CD4-positive, alpha-beta T cell treated with Interleukin-4 for 4 hours (primary cell): ENCODE measurements at regions not wholly inside any gene's neighbourhood (a gene's known extent, or its start where the extent isn't known, plus 50 kb on each side); places are given as distances from the start of the nearest gene placed in this dataset.

Source experiments
- DNase-seq: peaks from one replicate; pipeline ENCODE4 v3.0.0-alpha.2; 2020

GRCh38 chr15:85986116-85986515 is 93.6 kb upstream of the AGBL1 start:
- no peak for DNase-seq

- DNase-seq, result no peak
Measured at GRCh38 chr15:85986741-85987140, 92.9 kb upstream of the AGBL1 start.

GRCh38 chr15:85988741-85989140 is 90.9 kb upstream of the AGBL1 start:
- DNase-seq, result no peak

- DNase-seq, result no peak
Measured at GRCh38 chr15:85992224-85992623, 87.4 kb upstream of the AGBL1 start.

- no peak for DNase-seq
Measured at GRCh38 chr15:85993116-85993515, 86.6 kb upstream of the AGBL1 start.

- DNase-seq, result no peak
Measured at GRCh38 chr15:85997618-85998017, 82.1 kb upstream of the AGBL1 start.

GRCh38 chr15:85999658-86000057 is 80.0 kb upstream of the AGBL1 start:
- DNase-seq, result no peak

- no peak for DNase-seq
Measured at GRCh38 chr15:86001200-86001599, 78.5 kb upstream of the AGBL1 start.

- no peak for DNase-seq
Measured at GRCh38 chr15:86002444-86002843, 77.2 kb upstream of the AGBL1 start.

- no peak for DNase-seq
Measured at GRCh38 chr15:86004061-86004460, 75.6 kb upstream of the AGBL1 start.

- no peak for DNase-seq
Measured at GRCh38 chr15:86006546-86006945, 73.1 kb upstream of the AGBL1 start.

GRCh38 chr15:86009727-86010126 is 69.9 kb upstream of the AGBL1 start:
- no peak for DNase-seq

- DNase-seq, result no peak
Measured at GRCh38 chr15:86010398-86010797, 69.3 kb upstream of the AGBL1 start.

GRCh38 chr15:86010891-86011290 is 68.8 kb upstream of the AGBL1 start:
- no peak for DNase-seq

- no peak for DNase-seq
Measured at GRCh38 chr15:86014016-86014415, 65.7 kb upstream of the AGBL1 start.

GRCh38 chr15:86016750-86017149 is 62.9 kb upstream of the AGBL1 start:
- no peak for DNase-seq

GRCh38 chr15:86018679-86019078 is 61.0 kb upstream of the AGBL1 start:
- no peak for DNase-seq

GRCh38 chr15:86021281-86022264 is 58.1 kb upstream of the AGBL1 start:
- DNase-seq, result no peak

- DNase-seq, result no peak
Measured at GRCh38 chr15:86028961-86029360, 50.7 kb upstream of the AGBL1 start.
